GM19455 (cell line): ENCODE measurements at regions not wholly inside any gene's neighbourhood (a gene's known extent, or its start where the extent isn't known, plus 50 kb on each side); places are given as distances from the start of the nearest gene placed in this dataset.
A peak's percentile ranks its signal among the peaks of the same experiment; 100 is the strongest.

ENCODE experiments used
- ATAC-seq: cut with Tn5 transposase; IDR thresholded peaks from one replicate; pipeline ENCODE4 v1.9.1; 2021; ENCODE audit not compliant: unreplicated experiment

DNA sequence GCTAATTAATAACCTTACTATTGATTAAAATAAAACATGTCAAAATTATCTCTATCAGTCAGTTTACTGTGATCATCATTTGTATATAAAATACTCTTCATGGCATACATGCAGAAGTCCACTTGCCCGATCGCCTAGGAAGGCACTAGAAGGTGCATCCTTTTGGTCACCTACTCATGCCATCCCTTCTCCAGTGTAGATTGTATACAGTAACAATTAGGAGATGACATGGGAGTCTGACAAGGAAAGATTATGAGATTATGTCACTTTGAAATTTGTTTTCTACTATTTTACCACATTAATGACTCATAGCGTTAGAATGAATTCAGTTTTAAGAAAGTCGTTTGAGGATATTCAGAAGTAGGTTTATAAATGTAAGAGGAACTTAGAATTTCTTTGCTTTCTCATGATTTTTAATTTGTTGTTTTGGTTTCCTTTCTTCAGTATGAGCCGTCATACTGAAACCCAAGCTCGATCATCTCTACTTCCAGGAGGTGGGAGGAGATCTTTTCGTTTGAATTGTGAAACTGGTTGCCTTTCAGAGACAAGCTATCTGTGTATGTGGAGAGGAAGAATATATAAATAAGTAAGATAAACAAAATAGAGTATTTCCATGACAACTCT lies 51.1 kb upstream of the UNC5C start:
- peak; percentile 72 for ATAC-seq
